WI38 (cell line): ENCODE measurements at regions not wholly inside any gene's neighbourhood (a gene's known extent, or its start where the extent isn't known, plus 50 kb on each side); places are given as distances from the start of the nearest gene placed in this dataset.

Source experiments
- H3K4me3 ChIP-seq: 2 replicates; pipeline ENCODE4 v1.5.1; 2011; ENCODE audit warnings: low read depth, mild to moderate bottlenecking, control low read depth, low read length
- TF ChIP-seq, protein P1 (sequence below): IDR thresholded peaks from 2 replicates; pipeline ENCODE4 v1.5.1; 2012; ENCODE audit warnings: low read depth, mild to moderate bottlenecking, control low read depth, low read length

DNA sequence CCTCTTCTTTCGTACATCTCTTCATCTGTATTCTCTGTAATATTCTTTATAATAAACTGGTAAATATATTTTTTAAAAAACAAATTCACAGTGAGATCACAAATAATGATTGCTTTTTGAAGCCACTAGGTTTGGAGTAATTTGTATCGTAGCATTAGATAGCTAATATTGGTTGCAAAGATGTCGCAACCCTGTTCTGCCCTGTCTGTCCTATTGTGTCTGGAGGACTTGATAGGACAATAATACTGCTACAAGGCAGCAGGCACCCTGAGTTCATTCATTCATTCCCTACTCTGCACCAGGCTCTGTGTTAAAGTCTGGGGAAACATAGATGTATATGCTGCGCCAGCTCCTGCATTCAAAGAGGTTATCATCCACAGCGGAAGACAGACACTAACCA lies 206.7 kb upstream of the KLF4 start:
- H3K4me3 ChIP-seq = no peak overlapping the region
- TF ChIP-seq, protein P1, sequence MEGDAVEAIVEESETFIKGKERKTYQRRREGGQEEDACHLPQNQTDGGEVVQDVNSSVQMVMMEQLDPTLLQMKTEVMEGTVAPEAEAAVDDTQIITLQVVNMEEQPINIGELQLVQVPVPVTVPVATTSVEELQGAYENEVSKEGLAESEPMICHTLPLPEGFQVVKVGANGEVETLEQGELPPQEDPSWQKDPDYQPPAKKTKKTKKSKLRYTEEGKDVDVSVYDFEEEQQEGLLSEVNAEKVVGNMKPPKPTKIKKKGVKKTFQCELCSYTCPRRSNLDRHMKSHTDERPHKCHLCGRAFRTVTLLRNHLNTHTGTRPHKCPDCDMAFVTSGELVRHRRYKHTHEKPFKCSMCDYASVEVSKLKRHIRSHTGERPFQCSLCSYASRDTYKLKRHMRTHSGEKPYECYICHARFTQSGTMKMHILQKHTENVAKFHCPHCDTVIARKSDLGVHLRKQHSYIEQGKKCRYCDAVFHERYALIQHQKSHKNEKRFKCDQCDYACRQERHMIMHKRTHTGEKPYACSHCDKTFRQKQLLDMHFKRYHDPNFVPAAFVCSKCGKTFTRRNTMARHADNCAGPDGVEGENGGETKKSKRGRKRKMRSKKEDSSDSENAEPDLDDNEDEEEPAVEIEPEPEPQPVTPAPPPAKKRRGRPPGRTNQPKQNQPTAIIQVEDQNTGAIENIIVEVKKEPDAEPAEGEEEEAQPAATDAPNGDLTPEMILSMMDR = no peak

DNA sequence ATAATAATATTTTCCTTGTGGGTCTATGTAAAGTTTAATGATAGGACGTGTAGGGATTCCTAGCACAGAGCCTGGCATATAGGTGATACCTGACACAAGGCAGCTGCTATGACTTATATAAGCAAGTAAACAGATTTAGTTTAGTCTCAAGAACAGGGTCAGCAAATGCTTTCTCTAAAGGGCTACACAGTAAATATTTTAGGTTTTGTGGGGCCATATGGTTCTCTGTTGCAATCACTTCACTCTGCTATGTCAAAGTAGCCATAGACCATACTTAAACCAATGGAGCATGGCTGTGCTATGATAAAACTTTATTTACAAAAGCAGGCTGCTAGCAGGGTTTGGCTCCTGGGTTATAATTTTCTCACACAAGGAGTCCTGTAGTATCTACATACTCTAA lies 204.8 kb upstream of the KLF4 start:
- TF ChIP-seq, protein P1 = no peak
- no peak overlapping the region for H3K4me3 ChIP-seq

DNA sequence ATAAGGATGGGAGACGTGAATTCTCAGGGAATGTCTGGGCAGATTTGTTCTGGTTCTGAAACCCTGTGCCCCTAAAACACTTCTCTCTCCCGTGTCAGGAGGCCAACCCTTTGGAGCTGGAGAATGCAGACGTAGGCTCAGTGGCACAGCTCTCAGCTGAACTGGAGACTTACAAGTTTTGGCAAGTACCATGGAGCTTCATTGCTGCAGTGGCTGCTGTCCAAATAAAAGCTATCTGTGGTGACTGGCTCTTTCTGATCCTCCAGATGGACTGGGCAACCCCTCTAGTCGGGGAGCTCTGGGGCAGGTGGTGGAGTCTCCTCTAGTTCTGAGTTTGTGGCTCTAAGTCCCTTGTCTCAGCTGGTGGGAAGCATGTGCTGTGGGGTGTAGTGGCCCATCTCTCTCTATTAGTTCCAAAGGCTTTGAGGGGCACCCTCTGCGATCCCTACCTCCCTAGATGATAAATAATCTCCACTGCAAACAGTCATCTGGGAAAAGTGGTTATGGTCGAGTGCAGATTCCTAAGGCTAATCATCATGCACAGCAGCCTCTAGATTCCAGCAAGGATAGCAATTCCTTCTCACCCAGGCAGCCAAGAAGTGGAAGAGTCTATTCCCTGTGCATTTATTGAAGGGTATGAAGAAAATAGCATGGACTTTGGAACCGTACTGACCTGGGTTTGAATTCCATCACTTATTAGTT lies 204.2 kb upstream of the KLF4 start:
- H3K4me3 ChIP-seq = no peak overlapping the region
- TF ChIP-seq, protein P1 = no peak

DNA sequence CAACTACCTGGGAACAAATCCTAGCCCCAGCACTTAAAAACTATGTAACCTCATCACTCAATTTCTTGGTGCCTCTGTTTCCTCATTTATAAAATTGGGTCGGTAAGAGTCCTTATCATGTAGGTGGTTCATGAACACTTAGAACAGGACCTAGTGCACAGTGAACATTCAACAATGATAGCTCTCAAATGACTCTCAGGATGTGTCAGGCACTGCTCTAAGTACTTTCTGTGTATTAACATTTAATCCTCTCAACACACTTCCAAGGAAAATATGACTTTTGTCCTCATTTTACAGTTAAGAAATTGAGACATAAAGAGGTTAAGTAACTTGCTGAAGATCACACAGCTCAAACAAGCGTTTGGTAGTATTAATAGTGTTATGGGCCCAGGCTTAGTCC lies 202.1 kb upstream of the KLF4 start:
- no peak overlapping the region for H3K4me3 ChIP-seq
- TF ChIP-seq, protein P1 = no peak

DNA sequence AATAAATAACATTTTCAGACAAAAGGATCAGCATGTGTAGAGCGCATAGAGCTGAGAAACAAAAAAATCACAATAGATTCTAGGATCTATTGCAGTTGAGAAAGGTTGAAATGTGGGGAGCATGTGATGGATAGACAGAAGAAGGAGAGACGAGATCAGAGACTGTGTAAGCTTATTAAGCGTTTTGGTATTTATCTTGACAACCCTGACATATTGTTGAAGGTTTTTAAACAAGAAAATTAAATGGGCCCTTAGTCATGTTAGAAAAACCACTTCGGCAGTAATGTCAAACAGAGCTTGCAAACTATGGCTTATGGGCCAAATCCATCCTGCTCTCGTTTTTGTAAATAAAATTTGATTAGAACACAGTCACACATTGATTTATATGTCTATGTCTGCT lies 200.5 kb upstream of the KLF4 start:
- H3K4me3 ChIP-seq = no peak overlapping the region
- TF ChIP-seq, protein P1 = no peak

DNA sequence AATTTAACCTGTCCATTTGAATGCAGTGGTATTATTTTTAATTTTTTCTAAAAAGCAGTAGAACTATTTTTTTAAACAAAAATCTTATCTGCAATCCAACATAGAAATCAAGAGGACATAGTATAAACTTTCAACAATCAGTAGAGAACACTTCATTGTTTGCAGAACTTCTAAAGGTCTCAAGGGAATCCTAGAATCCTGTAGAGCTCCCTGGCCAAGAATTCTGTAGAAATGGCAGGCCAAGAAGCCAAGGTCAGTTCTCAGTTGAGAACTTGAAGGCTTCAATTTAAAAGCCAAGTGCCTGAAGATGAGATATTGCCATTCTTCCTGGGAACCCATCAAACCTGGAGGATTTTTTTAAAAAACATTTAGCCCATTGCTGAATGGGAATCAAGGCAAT lies 199.2 kb upstream of the KLF4 start:
- H3K4me3 ChIP-seq = no peak overlapping the region
- TF ChIP-seq, protein P1 = no peak

DNA sequence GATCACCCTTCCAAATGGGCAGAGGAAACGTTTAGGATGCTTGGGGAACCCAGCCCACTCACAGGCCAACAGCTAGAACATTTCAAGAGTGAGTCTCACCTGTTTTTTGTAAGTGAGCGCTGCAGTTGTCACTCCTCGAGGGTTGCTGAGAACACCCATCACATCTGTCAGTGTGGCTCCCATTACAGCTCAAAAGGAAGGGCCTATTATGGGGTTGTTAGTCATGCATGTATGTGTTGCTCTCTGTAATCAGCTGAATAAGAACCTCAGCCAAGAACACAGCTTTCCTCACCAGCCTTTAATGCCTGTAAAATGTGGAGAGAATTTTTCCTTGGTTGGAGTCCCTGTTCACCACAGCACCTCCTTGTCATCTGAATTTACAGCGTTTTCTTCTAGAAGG lies 196.3 kb upstream of the KLF4 start:
- H3K4me3 ChIP-seq = no peak overlapping the region
- TF ChIP-seq, protein P1 = no peak
